K562 (cell line): ENCODE measurements at regions not wholly inside any gene's neighbourhood (a gene's known extent, or its start where the extent isn't known, plus 50 kb on each side); places are given as distances from the start of the nearest gene placed in this dataset.

Source experiments
- CBX3 ChIP-seq, 2 experiments: IDR thresholded peaks; 1 replicate in 1 of 2; 2 replicates in 1 of 2; pipeline ENCODE4 v1.6.1; 2012; ENCODE audit warnings: inconsistent platforms in 2 of 2, low read length in 2 of 2, borderline replicate concordance in 1 of 2, control low read depth in 1 of 2
- CEBPZ ChIP-seq: fragments of 150-350 bp; IDR thresholded peaks from 2 replicates; pipeline ENCODE4 v1.6.1; 2014; ENCODE audit warnings: low read depth, mild to moderate bottlenecking, low read length, borderline replicate concordance
- COPS2 ChIP-seq: fragments of 450-650 bp; conservative IDR thresholded peaks from 2 replicates; pipeline ENCODE4 v1.6.1; 2016; ENCODE audit warnings: mild to moderate bottlenecking, moderate library complexity
- CTCFL ChIP-seq: IDR thresholded peaks from 2 replicates; pipeline ENCODE4 v1.6.1; 2011; ENCODE audit warnings: borderline replicate concordance, low read depth, mild to moderate bottlenecking, moderate library complexity, low read length; ENCODE audit not compliant: insufficient read depth, poor library complexity, severe bottlenecking
- E4F1 ChIP-seq: fragments of 250-450 bp; sonication (Bioruptor Pico); IDR thresholded peaks from 2 replicates; pipeline ENCODE4 v1.5.0; 2021; ENCODE audit warnings: mild to moderate bottlenecking, borderline replicate concordance
- JUNB ChIP-seq: fragments of 450-650 bp; formaldehyde crosslinking; conservative IDR thresholded peaks from 2 replicates; pipeline ENCODE4 v1.4.0; 2020; ENCODE audit warnings: mild to moderate bottlenecking
- MBD1 ChIP-seq: fragments of 250-450 bp; sonication (Bioruptor Pico); IDR thresholded peaks from 2 replicates; pipeline ENCODE4 v1.8.0; 2022; ENCODE audit warnings: inconsistent platforms
- NR2C1 ChIP-seq, 2 experiments: fragments of 450-650 bp; IDR thresholded peaks; 2 replicates each; pipeline ENCODE4 v1.6.1; 2017; ENCODE audit warnings: mild to moderate bottlenecking in 2 of 2, antibody characterized with exemption in 1 of 2, inconsistent platforms in 1 of 2, missing compliant biosample characterization in 1 of 2, missing genetic modification characterization in 1 of 2
- PPARD ChIP-seq: fragments of 250-450 bp; sonication (Bioruptor Pico); IDR thresholded peaks from 2 replicates; pipeline ENCODE4 v1.8.0; 2022; ENCODE audit warnings: inconsistent platforms, mild to moderate bottlenecking, moderate library complexity
- SMAD4 ChIP-seq: fragments of 250-450 bp; sonication (Bioruptor Pico); conservative IDR thresholded peaks from 2 replicates; pipeline ENCODE4 v1.8.0; 2021; ENCODE audit warnings: inconsistent platforms, mild to moderate bottlenecking, moderate library complexity
- ZBTB33 ChIP-seq: sonication (generic); formaldehyde crosslinking; IDR thresholded peaks from 2 replicates; pipeline ENCODE4 v1.8.1; 2023; ENCODE audit warnings: mild to moderate bottlenecking, missing genetic modification reagents
- ZNF354B ChIP-seq: fragments of 250-450 bp; sonication (Bioruptor Pico); IDR thresholded peaks from 2 replicates; pipeline ENCODE4 v1.4.0; 2020

- TF ChIP-seq CEBPZ, result no peak
- no peak for TF ChIP-seq MBD1 (CRISPR knock-in tag)
- no peak for TF ChIP-seq COPS2
- no peak for TF ChIP-seq CTCFL
- TF ChIP-seq NR2C1 (IDR thresholded peaks at IDR 0.05), result no peak
- no peak for TF ChIP-seq NR2C1 (tag; IDR thresholded peaks at IDR 0.05)
- TF ChIP-seq CBX3 (IDR thresholded peaks at IDR 0.05; ENCODE audit: borderline replicate concordance in 1 of 2, low read length in 2 of 2), result peak in 1 of 2 experiments; percentile 45; a peak in 1 of 3 replicates
- TF ChIP-seq E4F1 (CRISPR knock-in tag), result no peak
- TF ChIP-seq ZNF354B (CRISPR knock-in tag), result no peak
- TF ChIP-seq JUNB (CRISPR knock-in tag), result no peak
- TF ChIP-seq ZBTB33 (CRISPR knock-in tag), result 0 out of 2 replicates have a peak, but pooled peaks have one; percentile 30
- TF ChIP-seq PPARD (CRISPR knock-in tag), result no peak
- TF ChIP-seq SMAD4 (CRISPR knock-in tag), result peak; percentile 65; the same call in 1 of the 2 replicates
Measured at GRCh38 chr20:53750827-53751619, 157.4 kb upstream of the ZNF217 start (continued).
